Chondrocyte (in vitro differentiated cells): ENCODE measurements at regions not wholly inside any gene's neighbourhood (a gene's known extent, or its start where the extent isn't known, plus 50 kb on each side); places are given as distances from the start of the nearest gene placed in this dataset.

Experiments used
- DNase-seq: peaks from one replicate; pipeline ENCODE4 v3.0.0; 2021; ENCODE audit warnings: mixed read lengths, low spot score
- H3K27ac Mint-ChIP-seq: one replicate; pipeline ENCODE4 v1.8.0; 2021; ENCODE audit warnings: mild to moderate bottlenecking, moderate library complexity, mixed read lengths; ENCODE audit not compliant: unreplicated experiment
- H3K27me3 Mint-ChIP-seq: 2 replicates; pipeline ENCODE4 v1.8.0; 2021; ENCODE audit warnings: low read depth, mixed read lengths
- H3K36me3 Mint-ChIP-seq: 2 replicates; pipeline ENCODE4 v1.8.0; 2021; ENCODE audit warnings: low read depth, mixed read lengths
- H3K4me1 Mint-ChIP-seq: 2 replicates; pipeline ENCODE4 v1.8.0; 2021; ENCODE audit warnings: low read depth, mild to moderate bottlenecking, mixed read lengths
- H3K4me3 Mint-ChIP-seq: one replicate; pipeline ENCODE4 v1.8.0; 2021; ENCODE audit warnings: mild to moderate bottlenecking, moderate library complexity, mixed read lengths; ENCODE audit not compliant: unreplicated experiment
- H3K9me3 Mint-ChIP-seq: 2 replicates; pipeline ENCODE4 v1.8.0; 2021; ENCODE audit warnings: low read depth, mixed read lengths
- CTCF ChIP-seq: fragments of 200-600 bp; sonication (generic); IDR thresholded peaks from 2 replicates; pipeline ENCODE4 v1.5.0; 2021; ENCODE audit warnings: antibody characterized with exemption, mild to moderate bottlenecking, moderate library complexity

GRCh38 chr4:182142176-182143085 lies 100.8 kb upstream of the TENM3 start:
- Mint-ChIP-seq H3K9me3 (no peaks in the 10 kb centered on the region), H3K36me3 (no peaks in the 10 kb centered on the region), H3K27me3 (no peaks in the 10 kb centered on the region), H3K4me3 (peak overlapping the region; percentile 92), H3K27ac (peak overlapping the region; percentile 99), H3K4me1 (peaks cover 37% of the 10 kb centered on the region)
- DNase-seq: no peak
- TF ChIP-seq CTCF: peak; percentile 58

GRCh38 chr4:182143086-182143821 lies 99.9 kb upstream of the TENM3 start:
- peak overlapping the region; percentile 99 for H3K27ac Mint-ChIP-seq
- TF ChIP-seq CTCF: peak; percentile 44
- peak overlapping the region; percentile 92 for H3K4me3 Mint-ChIP-seq
- no peaks in the 10 kb centered on the region for H3K27me3 Mint-ChIP-seq
- H3K9me3 Mint-ChIP-seq: no peaks in the 10 kb centered on the region
- H3K4me1 Mint-ChIP-seq: peaks cover 32% of the 10 kb centered on the region
- H3K36me3 Mint-ChIP-seq: no peaks in the 10 kb centered on the region
- DNase-seq: no peak

GRCh38 chr4:182143822-182144625 lies 99.2 kb upstream of the TENM3 start:
- Mint-ChIP-seq H3K4me3 (peak overlapping the region; percentile 92), H3K27ac (peak overlapping the region; percentile 99), H3K27me3 (no peaks in the 10 kb centered on the region), H3K9me3 (no peaks in the 10 kb centered on the region), H3K4me1 (peaks cover 29% of the 10 kb centered on the region), H3K36me3 (no peaks in the 10 kb centered on the region)
- no peak for DNase-seq
- no peak for TF ChIP-seq CTCF

GRCh38 chr4:182144626-182145333 lies 98.4 kb upstream of the TENM3 start:
- no peaks in the 10 kb centered on the region for H3K36me3 Mint-ChIP-seq
- H3K9me3 Mint-ChIP-seq: no peaks in the 10 kb centered on the region
- H3K27me3 Mint-ChIP-seq: no peaks in the 10 kb centered on the region
- DNase-seq: no peak
- H3K4me3 Mint-ChIP-seq: peak overlapping the region; percentile 97
- peak overlapping the region; percentile 95 for H3K27ac Mint-ChIP-seq
- peak; percentile 12 for TF ChIP-seq CTCF
- peaks cover 28% of the 10 kb centered on the region for H3K4me1 Mint-ChIP-seq
